ENCODE measurements at regions not wholly inside any gene's neighbourhood (a gene's known extent, or its start where the extent isn't known, plus 50 kb on each side); places are given as distances from the start of the nearest gene placed in this dataset.

- no peak for DNase-seq
Observed at GRCh38 chr1:42033629-42034028, 114.9 kb upstream of the HIVEP3 start.

DNA sequence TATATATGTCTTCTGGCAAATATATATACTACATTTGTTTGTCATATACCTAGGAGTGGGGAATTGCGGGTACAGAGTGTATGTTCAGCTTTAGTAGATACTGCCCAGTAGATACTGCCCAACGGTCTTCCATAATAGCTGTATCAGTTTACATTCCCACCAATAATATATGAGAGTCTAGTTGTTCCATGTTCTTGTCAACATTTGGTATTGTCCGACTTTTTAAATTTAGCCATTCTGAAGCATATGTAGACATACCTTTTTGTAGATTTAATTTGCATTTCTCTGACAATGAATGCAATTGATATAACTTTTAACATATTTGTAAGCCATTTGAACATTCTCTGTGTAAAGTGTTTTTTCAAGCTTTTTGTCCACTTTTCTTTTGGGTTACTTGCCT lies 99.0 kb upstream of the HIVEP3 start:
- DNase-seq = no peak

DNA sequence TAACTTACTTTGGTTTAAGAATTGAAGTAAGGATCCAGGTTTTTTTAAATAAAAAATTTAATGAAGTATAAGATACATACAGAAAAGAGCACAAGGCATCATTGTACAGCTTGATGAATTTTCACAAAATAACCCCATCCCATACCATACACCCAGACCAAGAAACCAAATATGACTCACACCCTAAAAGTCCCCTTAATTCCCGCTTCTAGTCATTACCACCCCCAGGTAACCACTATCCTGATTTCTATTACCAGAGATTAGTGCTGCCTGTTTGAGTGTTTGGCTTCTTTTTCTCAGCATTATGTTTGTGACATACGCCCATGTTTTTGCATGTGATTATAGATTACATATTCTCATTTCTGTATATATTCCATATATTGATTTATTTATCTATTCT lies 98.5 kb upstream of the HIVEP3 start:
- DNase-seq = no peak

DNA sequence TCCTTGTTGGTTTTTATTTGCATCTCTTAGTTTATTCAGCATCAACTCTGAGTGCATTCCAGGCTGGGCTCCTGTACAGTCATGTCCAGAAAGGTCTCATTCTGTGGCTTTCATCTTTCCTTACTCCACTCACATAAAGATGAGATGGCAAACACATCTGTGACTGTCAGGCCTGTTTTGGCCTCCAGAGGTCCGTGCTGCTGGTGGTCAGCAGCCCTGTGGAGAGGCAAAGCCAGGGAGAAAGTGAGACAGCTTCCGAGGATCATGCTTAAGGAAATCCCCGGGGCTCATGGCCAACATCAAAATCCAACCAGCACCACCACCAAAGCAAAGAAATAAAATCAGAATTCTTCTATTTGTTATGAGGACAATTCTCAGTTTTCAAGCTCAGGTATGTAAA lies 96.1 kb upstream of the HIVEP3 start:
- no peak for DNase-seq

DNA sequence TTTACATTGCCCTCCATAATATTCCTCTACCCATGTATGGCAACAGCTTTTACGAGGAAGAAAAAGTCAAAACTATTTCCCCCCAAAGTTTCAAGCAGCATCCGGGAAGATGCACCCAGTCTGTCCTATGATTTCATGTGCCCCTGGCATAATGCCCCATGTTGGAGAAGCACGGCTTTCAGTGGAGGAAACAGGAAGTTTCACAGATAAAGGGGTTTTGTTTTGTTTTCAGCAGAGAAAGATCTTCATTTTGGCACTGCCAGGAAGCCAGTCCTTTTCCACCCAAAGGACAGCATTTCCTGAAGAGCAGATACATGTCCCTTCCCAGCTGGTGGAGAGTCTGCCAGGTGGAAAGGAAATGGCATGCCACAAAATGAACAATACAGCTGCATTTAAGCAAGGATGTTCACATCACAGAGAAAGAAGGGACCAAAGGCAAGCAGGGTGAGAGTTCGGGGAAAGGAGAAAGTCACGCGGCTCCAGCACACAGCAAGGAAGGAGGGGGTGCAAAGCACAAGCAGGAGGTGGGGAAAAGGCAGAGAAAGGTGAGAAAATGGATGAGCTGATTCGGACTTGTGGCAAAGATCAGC lies 95.3 kb upstream of the HIVEP3 start:
- DNase-seq = no peak

GRCh38 chr1:42012852-42013251 lies 94.1 kb upstream of the HIVEP3 start:
- no peak for DNase-seq

DNA sequence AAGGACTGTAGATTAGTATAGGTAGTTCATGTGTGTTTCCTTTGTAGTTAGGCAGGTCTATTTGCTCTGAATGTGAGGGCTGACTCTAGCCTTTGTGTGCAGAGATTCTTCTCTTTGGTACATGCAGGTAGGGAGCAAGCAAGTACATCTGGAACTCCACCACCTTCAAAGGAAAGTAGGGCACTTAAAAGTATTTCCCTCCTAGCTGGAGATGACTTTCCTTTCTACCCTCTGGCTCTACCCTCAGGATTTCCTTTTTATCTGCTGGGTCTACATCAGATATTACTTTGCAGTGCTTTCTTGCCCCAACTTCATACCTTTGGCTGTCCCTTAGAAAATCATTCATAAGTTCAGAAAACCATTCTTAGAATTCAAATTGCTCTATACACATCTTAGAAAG lies 91.7 kb upstream of the HIVEP3 start:
- DNase-seq = no peak

DNA sequence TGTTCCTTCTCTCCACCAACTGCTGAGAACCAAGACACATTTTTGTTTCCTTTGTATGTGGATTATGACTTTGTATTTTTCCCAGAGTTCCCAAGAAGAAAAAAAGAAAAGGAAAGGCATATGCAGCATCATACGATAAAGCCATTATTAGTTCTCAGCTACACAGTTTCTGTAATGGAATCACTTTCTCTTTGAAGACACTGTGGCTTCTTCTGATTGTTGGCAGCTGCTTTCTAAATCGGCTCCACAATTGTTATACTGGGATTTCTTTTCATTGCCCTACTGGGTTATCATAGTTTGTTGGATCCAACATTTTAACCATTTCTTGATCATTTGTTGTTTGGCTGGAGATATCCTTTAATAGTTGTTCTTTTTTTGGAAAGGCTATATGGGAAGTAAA lies 89.5 kb upstream of the HIVEP3 start:
- DNase-seq = no peak

DNA sequence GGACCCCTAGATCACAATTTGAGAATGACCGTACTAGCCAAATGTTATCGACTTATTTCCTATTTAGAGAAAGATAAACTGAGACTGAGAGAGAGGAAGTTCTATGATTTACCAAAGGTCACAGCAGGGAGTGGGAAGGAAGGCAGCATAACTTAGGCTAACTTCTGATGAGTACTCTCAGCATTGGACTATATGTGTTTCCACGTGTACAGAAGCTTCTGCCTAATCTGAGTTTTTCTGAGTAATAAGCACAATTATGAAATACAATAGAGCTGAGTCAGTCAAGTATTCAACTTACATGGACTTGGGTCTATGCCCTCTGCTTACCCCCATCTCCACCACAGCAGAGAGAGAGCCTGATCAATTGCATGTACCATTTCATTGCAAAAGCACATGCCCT lies 88.1 kb upstream of the HIVEP3 start:
- no peak for DNase-seq

DNA sequence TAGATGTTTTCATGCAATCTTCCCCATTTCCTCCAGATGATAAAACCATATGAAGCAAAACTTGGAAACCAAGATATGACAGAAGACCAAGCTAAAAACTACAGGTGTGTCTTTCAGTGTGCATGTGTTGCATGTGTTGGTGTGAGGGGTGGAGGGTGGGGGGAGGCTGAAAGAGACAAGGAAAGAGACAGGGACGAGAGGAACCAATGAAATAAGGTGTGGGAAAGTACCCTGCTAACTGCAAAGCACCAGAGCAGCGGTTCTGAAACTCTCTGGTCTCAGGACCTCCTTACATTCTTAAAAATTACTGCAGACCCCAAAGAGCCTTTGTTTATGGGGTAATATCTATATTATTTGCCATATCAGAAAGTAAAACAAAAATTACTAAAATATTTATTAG lies 87.4 kb upstream of the HIVEP3 start:
- DNase-seq = no peak

DNA sequence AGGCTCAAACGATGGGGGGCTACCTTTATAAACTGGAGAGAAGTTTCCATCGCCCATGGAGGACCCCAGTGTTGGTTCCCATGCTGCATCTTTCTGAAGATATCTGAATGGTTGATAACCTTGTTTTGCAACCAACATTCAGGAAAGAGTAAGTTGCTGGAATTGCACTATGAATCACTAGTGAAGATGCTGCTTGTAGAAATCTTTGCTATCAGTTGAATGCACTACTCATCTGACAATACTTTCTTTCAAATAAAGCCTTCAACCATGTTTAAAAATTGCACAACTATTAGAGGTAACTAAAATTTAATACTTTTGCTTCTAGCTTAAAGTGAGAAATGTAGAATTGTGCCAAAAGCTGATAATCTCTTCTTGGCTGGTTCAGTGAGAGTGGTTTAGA lies 86.8 kb upstream of the HIVEP3 start:
- no peak for DNase-seq

DNA sequence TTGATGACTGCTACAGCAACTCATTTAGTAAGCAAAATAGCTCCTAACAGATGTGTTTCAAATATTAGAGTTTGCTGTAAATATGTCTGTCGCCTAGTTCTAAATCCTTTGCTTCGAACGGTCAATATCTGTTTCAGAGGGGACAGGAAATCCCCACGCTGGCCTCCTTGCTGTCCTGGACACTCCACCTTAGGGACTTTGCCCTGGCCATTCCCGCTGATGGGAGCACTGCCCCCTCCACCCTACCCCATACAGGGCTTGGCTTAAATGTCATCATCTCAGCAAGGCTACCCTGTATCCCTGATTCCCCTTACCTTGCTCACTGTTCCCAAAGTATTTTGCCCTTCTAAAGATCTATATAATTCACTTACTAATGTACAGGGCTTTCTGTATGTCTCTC lies 86.1 kb upstream of the HIVEP3 start:
- no peak for DNase-seq

DNA sequence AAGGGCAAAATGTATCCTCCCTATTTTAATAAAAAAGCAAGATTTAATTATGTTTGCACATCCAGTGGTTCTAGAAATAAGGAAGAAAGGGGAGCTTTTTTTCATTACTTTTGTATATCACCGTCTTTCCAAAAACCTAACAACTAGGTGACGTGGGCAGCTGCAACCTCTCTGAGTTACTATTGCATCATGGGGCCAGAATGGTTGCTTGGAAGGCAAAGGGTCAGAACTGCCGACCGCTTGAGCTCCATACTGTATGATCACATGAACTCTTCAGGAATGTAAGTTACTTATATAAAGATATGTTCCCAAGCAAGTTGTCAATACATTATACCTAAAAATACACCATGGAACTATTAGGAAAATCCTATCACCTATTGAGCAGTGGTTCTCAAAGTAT lies 85.6 kb upstream of the HIVEP3 start:
- no peak for DNase-seq

DNA sequence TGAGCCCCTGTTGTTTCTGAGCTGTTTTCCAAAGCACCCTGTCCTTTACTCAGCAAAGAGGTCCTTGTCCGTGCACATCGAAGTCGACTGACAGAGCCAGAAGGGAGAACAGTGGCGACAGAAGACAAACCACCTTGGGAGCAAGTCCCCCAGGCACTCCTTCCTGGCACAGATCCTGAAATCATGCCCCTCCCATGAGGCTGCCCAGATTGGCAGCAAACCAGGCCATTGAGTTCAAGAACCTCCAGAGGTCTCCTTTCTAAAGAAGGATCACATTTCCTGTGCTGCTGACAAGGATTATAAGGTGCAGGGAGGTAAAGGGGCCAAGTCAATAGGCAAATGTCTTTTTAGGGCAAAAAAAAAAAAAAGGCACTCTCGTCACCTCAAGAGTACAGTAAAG lies 84.7 kb upstream of the HIVEP3 start:
- no peak for DNase-seq

DNA sequence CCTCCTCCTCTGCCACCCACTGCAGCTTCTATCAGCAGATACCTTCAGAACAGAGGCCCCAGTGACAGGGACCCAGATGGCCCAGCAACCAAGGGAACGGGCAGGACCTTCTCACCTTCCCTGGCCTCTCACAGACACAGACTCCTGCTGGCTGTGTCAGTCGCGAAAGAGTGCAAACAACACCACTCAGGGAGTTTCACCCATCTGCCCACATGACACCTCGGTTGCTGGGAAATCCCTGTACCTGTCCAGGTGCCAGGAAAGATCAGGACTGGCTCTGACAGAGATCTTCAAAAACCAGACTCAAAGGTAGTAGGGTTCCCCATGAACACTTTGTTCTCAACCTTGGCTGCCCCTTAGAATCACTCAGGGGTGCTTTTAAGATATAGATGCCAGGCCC lies 83.5 kb upstream of the HIVEP3 start:
- no peak for DNase-seq

- DNase-seq = no peak
Observed at GRCh38 chr1:42000766-42001165, 82.0 kb upstream of the HIVEP3 start.

- DNase-seq = no peak
Observed at GRCh38 chr1:41999884-42000283, 81.2 kb upstream of the HIVEP3 start.

- DNase-seq = no peak
Observed at GRCh38 chr1:41998250-41998649, 79.5 kb upstream of the HIVEP3 start.

GRCh38 chr1:41997153-41997552 lies 78.4 kb upstream of the HIVEP3 start:
- DNase-seq = no peak

GRCh38 chr1:41995441-41996130 lies 76.9 kb upstream of the HIVEP3 start:
- DNase-seq = no peak

DNA sequence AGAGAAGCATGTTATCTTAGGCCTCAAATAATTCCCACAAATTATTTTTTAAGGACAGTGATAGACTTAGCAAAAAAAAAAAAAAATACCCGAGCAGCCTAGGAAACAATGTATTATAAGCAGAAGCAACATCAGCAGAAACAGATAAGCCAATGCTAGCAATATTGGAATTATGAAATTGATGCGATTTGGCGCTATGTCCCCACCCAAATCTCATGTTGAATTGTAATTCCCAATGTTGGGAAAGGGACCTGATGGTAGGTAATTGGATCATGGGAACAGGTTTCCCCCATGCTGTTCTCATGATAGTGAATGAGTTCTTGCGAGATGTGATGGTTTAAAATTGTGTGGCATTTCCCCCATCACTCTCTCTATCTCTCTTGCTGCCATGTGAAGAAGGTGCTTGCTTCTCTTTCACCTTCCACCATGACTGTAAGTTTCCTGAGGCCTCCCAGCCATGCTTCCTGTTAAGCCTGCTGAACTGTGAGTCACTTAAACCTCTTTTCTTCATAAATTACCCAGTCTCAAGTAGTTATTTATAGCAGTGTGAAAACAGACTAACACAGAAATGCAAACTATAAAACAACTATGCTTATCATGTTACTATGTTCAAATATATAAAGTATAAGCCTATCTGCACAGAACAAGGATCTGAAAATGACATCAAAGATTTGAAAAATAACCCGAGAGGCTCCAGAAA lies 75.6 kb upstream of the HIVEP3 start:
- DNase-seq = no peak

DNA sequence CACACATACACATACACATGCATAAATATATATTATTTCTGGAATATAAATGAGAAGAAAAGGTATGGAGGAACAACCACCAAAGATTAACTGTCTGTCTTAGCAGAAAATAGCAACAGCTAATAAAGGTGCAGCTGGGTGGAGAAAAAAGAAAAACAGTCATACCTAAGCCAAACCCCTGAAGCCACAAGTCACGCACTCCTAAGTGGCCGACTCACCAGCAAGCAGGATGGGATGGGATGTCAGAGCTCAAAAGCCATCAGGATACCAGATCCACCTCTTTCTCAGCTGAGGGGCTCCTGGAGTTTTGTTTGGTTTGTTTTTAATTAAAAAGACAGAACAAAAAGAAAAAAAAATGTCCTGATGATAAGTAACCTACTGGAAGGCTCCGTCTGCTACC lies 64.7 kb upstream of the HIVEP3 start:
- DNase-seq = no peak

DNA sequence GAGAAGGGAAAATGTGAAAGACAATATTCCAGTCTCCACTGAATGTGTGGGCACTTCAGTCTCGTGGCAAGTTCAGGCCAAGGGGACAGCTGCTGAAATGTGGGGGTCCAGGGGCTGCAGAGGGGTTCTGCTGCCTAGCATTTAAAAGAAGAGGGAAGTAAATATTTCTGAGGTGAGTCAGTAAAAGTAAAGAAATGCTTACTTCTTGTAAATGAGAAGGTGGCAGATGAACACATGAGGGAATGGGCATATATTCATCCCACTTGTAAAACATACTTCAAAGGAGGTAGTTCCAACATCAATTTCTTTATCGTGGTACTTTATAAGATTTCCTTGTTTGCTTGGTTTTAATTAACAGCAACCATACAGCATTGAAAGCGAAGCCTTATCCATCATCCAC lies 63.1 kb upstream of the HIVEP3 start:
- DNase-seq = no peak

DNA sequence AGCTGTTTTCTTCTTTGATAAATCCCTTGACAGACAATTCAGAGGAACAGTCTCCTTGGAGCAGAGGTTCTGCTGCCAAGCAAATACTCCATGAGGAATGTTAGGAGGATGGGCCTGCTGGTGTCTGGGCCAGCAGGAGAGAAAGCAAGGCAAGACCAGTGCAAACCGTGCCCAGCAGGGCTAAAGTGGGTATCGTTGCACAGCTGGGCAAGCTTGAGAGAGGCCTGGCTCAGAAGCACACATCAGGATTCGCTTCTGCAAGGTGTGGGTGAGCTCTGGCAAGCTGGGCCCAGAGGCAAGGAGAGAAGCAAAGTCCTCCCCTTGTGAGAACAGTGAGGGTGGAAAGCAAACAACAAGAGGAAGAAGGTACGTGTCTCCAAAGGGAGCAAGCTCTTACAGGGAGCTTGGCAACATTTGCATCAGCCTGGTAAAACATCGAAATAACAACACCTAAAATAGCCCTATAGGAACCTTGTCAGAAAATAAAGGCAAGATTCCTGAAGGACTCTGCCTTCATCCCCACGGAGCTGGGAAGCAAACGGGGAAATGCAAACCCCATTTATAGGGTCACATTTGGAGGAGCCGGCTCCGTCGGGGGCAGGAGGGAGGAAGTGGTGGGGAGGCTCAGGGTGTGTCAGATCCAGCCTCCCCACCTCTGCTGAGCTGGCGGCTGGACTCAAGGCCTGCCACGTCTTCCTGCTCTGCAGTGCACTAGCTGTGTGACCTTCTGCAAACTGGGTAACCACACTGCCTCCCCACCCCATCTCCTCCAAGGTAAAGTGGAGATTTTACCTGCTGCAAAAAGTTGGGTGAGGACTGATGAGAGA lies 62.3 kb upstream of the HIVEP3 start:
- no peak for DNase-seq

All from activated CD4-positive, alpha-beta T cell treated with anti-CD3 and anti-CD28 coated beads, Interleukin-2, amount 50 U/mL, for 4 hours (primary cell).